ENCODE measurements at regions not wholly inside any gene's neighbourhood (a gene's known extent, or its start where the extent isn't known, plus 50 kb on each side); places are given as distances from the start of the nearest gene placed in this dataset.

GRCh38 chr17:70829876-70830275, 660.5 kb downstream of the KCNJ2 start:
- Histone ChIP-seq H3K36me3 (ENCODE audit: control insufficient read depth, insufficient read depth, low read length) (no peaks in the 10 kb centered on the region), H3K9me3 (ENCODE audit: control insufficient read depth, insufficient read depth, low read depth, low read length) (no peaks in the 10 kb centered on the region), H3K27ac (ENCODE audit: low read length) (no peak overlapping the region), H3K4me1 (ENCODE audit: control insufficient read depth, insufficient read depth, low read length) (no peaks in the 10 kb centered on the region), H3K4me3 (ENCODE audit: low read depth in 2 of 2, low read length in 2 of 2) (no peak overlapping the region), H3K27me3 (ENCODE audit: control insufficient read depth, insufficient read depth, low read length) (no peaks in the 10 kb centered on the region)
- no peak for TF ChIP-seq TCF7L2 (IDR thresholded peaks at IDR 0.05; ENCODE audit: low read depth, low read length)
- no peak for TF ChIP-seq POLR2AphosphoS5 (IDR thresholded peaks at IDR 0.05; ENCODE audit: low read depth, low read length)
- TF ChIP-seq SIN3A (IDR thresholded peaks at IDR 0.05; ENCODE audit: borderline replicate concordance, insufficient read depth, low read depth, low read length) = no peak
- TF ChIP-seq REST (IDR thresholded peaks at IDR 0.05; ENCODE audit: insufficient read depth in 1 of 2, low read depth in 2 of 2, low read length in 1 of 2) = no peak
- no peak for TF ChIP-seq CTCF (IDR thresholded peaks at IDR 0.05)
- POLR2A ChIA-PET = no interaction called here
- no TSS peak for BruUV-seq (replicated peaks)
- intact Hi-C loops (cut with micrococcal nuclease; ENCODE audit: unreplicated experiment) = no loop called here
- ATAC-seq = no peak
- in situ Hi-C loops (cut with HindIII; ENCODE audit: low pct_unique_long_range_greater_than_20kb, low sequenced_read_pairs) = no loop called here
- CTCF ChIA-PET = no interaction called here
- DNase-seq (ENCODE audit: low read depth, low spot score) = no peak

DNA sequence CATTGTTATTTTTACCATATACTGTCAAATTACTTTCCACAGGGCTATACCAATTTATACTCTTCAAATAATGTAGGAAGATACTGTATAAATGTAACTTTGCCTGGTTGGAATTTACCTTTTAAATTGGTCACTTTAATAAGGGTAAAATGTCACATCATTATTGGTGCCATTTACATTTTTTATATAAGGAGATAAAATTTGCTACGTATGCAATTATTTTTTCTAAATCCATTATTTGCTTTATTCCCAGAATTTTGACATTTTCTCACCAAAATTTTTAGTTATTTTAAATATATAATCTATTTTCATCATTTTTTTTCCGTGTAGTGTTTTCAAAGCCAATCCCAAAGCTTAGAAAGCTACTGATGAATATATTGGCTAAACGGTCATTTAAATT, 664.7 kb downstream of the KCNJ2 start:
- no peak for TF ChIP-seq CTCF (IDR thresholded peaks at IDR 0.05)
- intact Hi-C loops (cut with micrococcal nuclease; ENCODE audit: unreplicated experiment) = no loop called here
- no TSS peak for BruUV-seq (replicated peaks)

GRCh38 chr17:70848785-70849184, 679.5 kb downstream of the KCNJ2 start:
- H3K4me1 ChIP-seq (ENCODE audit: control insufficient read depth, insufficient read depth, low read length) = no peaks in the 10 kb centered on the region
- ATAC-seq = no peak
- BruUV-seq (replicated peaks) = no TSS peak
- H3K36me3 ChIP-seq (ENCODE audit: control insufficient read depth, insufficient read depth, low read length) = no peaks in the 10 kb centered on the region
- POLR2A ChIA-PET = no interaction called here
- H3K4me3 ChIP-seq (ENCODE audit: low read depth in 2 of 2, low read length in 2 of 2) = no peak overlapping the region
- no peak for DNase-seq (ENCODE audit: low read depth, low spot score)
- H3K27ac ChIP-seq (ENCODE audit: low read length) = no peak overlapping the region
- no peaks in the 10 kb centered on the region for H3K9me3 ChIP-seq (ENCODE audit: control insufficient read depth, insufficient read depth, low read depth, low read length)
- intact Hi-C loops (cut with micrococcal nuclease; ENCODE audit: unreplicated experiment) = no loop called here
- in situ Hi-C loops (cut with HindIII; ENCODE audit: low pct_unique_long_range_greater_than_20kb, low sequenced_read_pairs) = no loop called here
- no peaks in the 10 kb centered on the region for H3K27me3 ChIP-seq (ENCODE audit: control insufficient read depth, insufficient read depth, low read length)
- CTCF ChIA-PET = no interaction called here
- TF ChIP-seq SIN3A (IDR thresholded peaks at IDR 0.05; ENCODE audit: borderline replicate concordance, insufficient read depth, low read depth, low read length) = no peak
- no peak for TF ChIP-seq TCF7L2 (IDR thresholded peaks at IDR 0.05; ENCODE audit: low read depth, low read length)
- TF ChIP-seq POLR2AphosphoS5 (IDR thresholded peaks at IDR 0.05; ENCODE audit: low read depth, low read length) = no peak
- no peak for TF ChIP-seq REST (IDR thresholded peaks at IDR 0.05; ENCODE audit: insufficient read depth in 1 of 2, low read depth in 2 of 2, low read length in 1 of 2)
- TF ChIP-seq CTCF (IDR thresholded peaks at IDR 0.05) = no peak

More for the DNA sequence above, 664.7 kb downstream of the KCNJ2 start:
- POLR2A ChIA-PET = no interaction called here
- no peaks in the 10 kb centered on the region for H3K27me3 ChIP-seq (ENCODE audit: control insufficient read depth, insufficient read depth, low read length)
- no peaks in the 10 kb centered on the region for H3K4me1 ChIP-seq (ENCODE audit: control insufficient read depth, insufficient read depth, low read length)
- H3K27ac ChIP-seq (ENCODE audit: low read length) = no peak overlapping the region
- CTCF ChIA-PET = no interaction called here
- no peaks in the 10 kb centered on the region for H3K36me3 ChIP-seq (ENCODE audit: control insufficient read depth, insufficient read depth, low read length)
- ATAC-seq (no peak), DNase-seq (ENCODE audit: low read depth, low spot score) (no peak)
- no peaks in the 10 kb centered on the region for H3K9me3 ChIP-seq (ENCODE audit: control insufficient read depth, insufficient read depth, low read depth, low read length)
- H3K4me3 ChIP-seq (ENCODE audit: low read depth in 2 of 2, low read length in 2 of 2) = no peak overlapping the region
- in situ Hi-C loops (cut with HindIII; ENCODE audit: low pct_unique_long_range_greater_than_20kb, low sequenced_read_pairs) = no loop called here

Measured in Panc1 (cell line).